K562 (cell line): ENCODE measurements at regions not wholly inside any gene's neighbourhood (a gene's known extent, or its start where the extent isn't known, plus 50 kb on each side); places are given as distances from the start of the nearest gene placed in this dataset.

ENCODE experiments used
- ATAC-seq: fragments of 200-7000 bp; cut with Tn5 transposase; 3 replicates; pipeline ENCODE4 v1.9.1; 2020; ENCODE audit warnings: moderate library complexity
- BruUV-seq: library from RNA; stranded (reverse); fragments of 400-500 nt; replicated peaks from 2 replicates; lab custom pipeline; 2021; lab: Mats Ljungman, UMichigan
- CTCF ChIA-PET: fragments of 300-600 bp; formaldehyde crosslinking; extraction: SDS; loops from one replicate; lab custom pipeline; 2021; ENCODE audit warnings: low intra/inter-chr PET ratio; lab: Yijun Ruan, JAX
- POLR2A ChIA-PET: fragments of 300-600, 350-650 bp; sonication (Branson Sonifier 250); formaldehyde crosslinking; extraction: SDS; loops from one replicate; lab custom pipeline; 2021; ENCODE audit warnings: antibody characterized with exemption, inconsistent platforms; lab: Yijun Ruan, JAX
- DNase-seq, 4 experiments: peaks; one replicate each; pipeline versions ENCODE4 v3.0.0 to v3.0.0-alpha.2; 2011 to 2018; ENCODE audit warnings: low spot score in 3 of 4, mixed read lengths in 3 of 4; ENCODE audit errors: extremely low read depth in 1 of 4
- FAIRE-seq: peaks from 2 replicates; lab custom pipeline; 2011; peaks lifted over from hg19 to GRCh38; lab: Jason Lieb, UNC
- H2AFZ ChIP-seq: 2 replicates; pipeline ENCODE4 v1.6.0; 2011; ENCODE audit warnings: low read depth, low read length, control low read depth, inconsistent platforms
- H3K27ac ChIP-seq: fragments of 200-600 bp; 3 replicates; pipeline ENCODE4 v1.8.0; 2011; ENCODE audit warnings: low read depth, mild to moderate bottlenecking, control low read depth, inconsistent platforms, low read length, moderate library complexity, mixed read lengths; ENCODE audit errors: extremely low read depth
- H3K27me3 ChIP-seq, 2 experiments: fragments of 300-600 bp in 1 of 2; 2 replicates in 1 of 2; 3 replicates in 1 of 2; pipeline versions ENCODE4 v1.6.0 to v1.8.0; 2011; ENCODE audit warnings: inconsistent platforms in 2 of 2, low read length in 2 of 2, mild to moderate bottlenecking in 1 of 2, mixed read lengths in 1 of 2, moderate library complexity in 1 of 2; ENCODE audit not compliant: control insufficient read depth in 2 of 2, insufficient read depth in 2 of 2
- H3K36me3 ChIP-seq: fragments of 300-600 bp; 3 replicates; pipeline ENCODE4 v1.8.0; 2011; ENCODE audit warnings: mild to moderate bottlenecking, low read length, inconsistent platforms; ENCODE audit not compliant: control insufficient read depth, insufficient read depth
- H3K4me1 ChIP-seq, 2 experiments: fragments of 200-600 bp in 1 of 2; replicated peaks in 1 of 2; 2 replicates in 1 of 2; 3 replicates in 1 of 2; pipeline versions ENCODE4 v1.5.1 to v1.8.0; 2011; ENCODE audit warnings: inconsistent platforms in 2 of 2, low read length in 2 of 2, mild to moderate bottlenecking in 1 of 2, mixed read lengths in 1 of 2, moderate library complexity in 1 of 2; ENCODE audit not compliant: control insufficient read depth in 2 of 2, insufficient read depth in 2 of 2
- H3K4me2 ChIP-seq: 2 replicates; pipeline ENCODE4 v1.6.1; 2011; ENCODE audit warnings: low read length, control low read depth, inconsistent platforms, mixed read lengths; ENCODE audit not compliant: insufficient read depth
- H3K4me3 ChIP-seq: fragments of 200-600 bp; sonication (generic), shearing (Covaris generic); 2 replicates; pipeline ENCODE4 v1.5.1; 2016; ENCODE audit warnings: control low read depth, inconsistent platforms
- H3K79me2 ChIP-seq: fragments of 200-600 bp; 3 replicates; pipeline ENCODE4 v1.8.0; 2011; ENCODE audit warnings: low read length, inconsistent platforms; ENCODE audit not compliant: control insufficient read depth, insufficient read depth
- H3K9ac ChIP-seq, 2 experiments: 2 replicates each; pipeline versions ENCODE4 v1.6.0 to v1.6.1; 2011; ENCODE audit warnings: low read depth in 2 of 2, low read length in 2 of 2, control low read depth in 1 of 2, inconsistent platforms in 1 of 2, mild to moderate bottlenecking in 1 of 2, mixed read lengths in 1 of 2; ENCODE audit not compliant: insufficient read depth in 1 of 2
- H3K9me1 ChIP-seq: one replicate; pipeline ENCODE4 v1.6.0; 2011; ENCODE audit warnings: inconsistent platforms, mild to moderate bottlenecking, low read length, moderate library complexity; ENCODE audit not compliant: control insufficient read depth, insufficient read depth
- H3K9me3 ChIP-seq: replicated peaks from 2 replicates; pipeline ENCODE4 v1.5.1; 2011; ENCODE audit warnings: low read depth, low read length, inconsistent platforms; ENCODE audit not compliant: control insufficient read depth, insufficient read depth
- H4K20me1 ChIP-seq: replicated peaks from 2 replicates; pipeline ENCODE4 v1.6.1; 2011; ENCODE audit warnings: low read length, inconsistent platforms, mixed read lengths; ENCODE audit not compliant: control insufficient read depth, insufficient read depth
- CXXC5 ChIP-seq: fragments of 250-450 bp; sonication (Bioruptor Pico); IDR thresholded peaks from 2 replicates; pipeline ENCODE4 v1.8.0; 2022; ENCODE audit warnings: inconsistent platforms, mild to moderate bottlenecking, moderate library complexity
- NCOA1 ChIP-seq: fragments of 450-650 bp; IDR thresholded peaks from 2 replicates; pipeline ENCODE4 v1.6.1; 2016; ENCODE audit warnings: low read depth
- PHB ChIP-seq: fragments of 250-450 bp; sonication (Bioruptor Pico); IDR thresholded peaks from 2 replicates; pipeline ENCODE4 v1.5.0; 2021
- PML ChIP-seq: IDR thresholded peaks from 2 replicates; pipeline ENCODE4 v1.6.1; 2012; ENCODE audit warnings: low read length, inconsistent platforms
- RUNX1 ChIP-seq: sonication (generic); IDR thresholded peaks from 2 replicates; pipeline ENCODE4 v1.6.1; 2016; ENCODE audit warnings: antibody characterized with exemption, low read depth
- SLC30A9 ChIP-seq: fragments of 250-450 bp; sonication (Bioruptor Pico); IDR thresholded peaks from 2 replicates; pipeline ENCODE4 v1.8.0; 2022; ENCODE audit warnings: mild to moderate bottlenecking, moderate library complexity
- ZNF24 ChIP-seq: fragments of 450-650 bp; IDR thresholded peaks from 2 replicates; pipeline ENCODE4 v1.6.1; 2016
- ZNF589 ChIP-seq: fragments of 200-800 bp; sonication (Bioruptor generic); IDR thresholded peaks from 2 replicates; pipeline ENCODE4 v1.6.1; 2016; ENCODE audit warnings: low read depth, missing genetic modification characterization, missing compliant biosample characterization
- WGBS: fragments of 100-300 bp; shearing (Covaris generic); methylation state at CpG from one replicate; pipeline ENCODE4 v1.1.6; 2016; ENCODE audit warnings: low coverage, mixed read lengths; ENCODE audit not compliant: insufficient coverage; ENCODE audit errors: missing lambda C conversion rate; 5-methylcytosine and 5-hydroxymethylcytosine counted together
- in situ Hi-C: fragments of 300-500 bp; cut with MboI; formaldehyde crosslinking; loops from 4 replicates; pipeline ENCODE4 v1.15.0; 2018; ENCODE audit warnings: inconsistent platforms, mixed read lengths
- intact Hi-C: fragments of 100-400 bp; cut with micrococcal nuclease; formaldehyde crosslinking; loops from 2 replicates; pipeline ENCODE4 v1.14.2; 2022
- TF ChIP-seq, protein P1 (sequence below): sonication (generic); formaldehyde crosslinking; IDR thresholded peaks from 2 replicates; pipeline ENCODE4 v1.8.0; 2023; ENCODE audit warnings: missing genetic modification reagents, mild to moderate bottlenecking, borderline replicate concordance
- TF ChIP-seq, protein P2 (sequence below): fragments of 250-450 bp; sonication (Bioruptor Pico); IDR thresholded peaks from 2 replicates; pipeline ENCODE4 v1.4.0; 2020; ENCODE audit warnings: borderline replicate concordance

DNA sequence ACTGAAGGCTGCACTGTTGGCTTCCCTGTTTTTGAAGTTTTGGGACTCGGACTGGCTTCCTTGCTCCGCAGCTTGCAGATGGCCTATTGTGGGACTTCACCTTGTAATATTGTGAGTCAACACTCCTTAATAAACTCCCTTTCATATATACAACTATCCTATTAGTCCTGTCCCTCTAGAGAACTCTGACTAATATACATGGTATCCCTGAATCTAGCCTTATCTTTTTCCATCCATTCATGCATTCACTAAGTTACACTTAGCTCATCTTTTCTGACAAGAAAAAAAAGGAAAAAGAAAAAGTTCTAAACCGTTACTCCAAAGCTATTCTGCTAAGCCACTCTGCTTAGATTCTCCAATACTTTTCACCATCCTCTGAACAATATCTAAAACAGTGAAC is 1260.2 kb upstream of the PCDH7 start:
- Histone ChIP-seq H3K9me3 (no peaks in the 10 kb centered on the region), H3K9me1 (no peaks in the 10 kb centered on the region), H3K4me1 (no peaks in the 10 kb centered on the region), H3K79me2 (no peaks in the 10 kb centered on the region), H4K20me1 (no peaks in the 10 kb centered on the region), H2AFZ (no peak overlapping the region), H3K27ac (no peak overlapping the region), H3K9ac (no peak overlapping the region), H3K4me2 (no peak overlapping the region), H3K4me3 (no peak overlapping the region), H3K36me3 (no peaks in the 10 kb centered on the region), H3K27me3 (no peaks in the 10 kb centered on the region)
- ChIA-PET POLR2A (no interaction called here), CTCF (no interaction called here)
- TF ChIP-seq PHB (CRISPR knock-in tag) (no peak), ZNF24 (no peak), RUNX1 (no peak)
- DNase-seq (no peak), FAIRE-seq (no peak), ATAC-seq (no peak)
- WGBS: 0% methylated on average over 2 of the region's 3 CpGs
- intact Hi-C loops (no loop called here), in situ Hi-C loops (no loop called here)
- BruUV-seq: no TSS peak

DNA sequence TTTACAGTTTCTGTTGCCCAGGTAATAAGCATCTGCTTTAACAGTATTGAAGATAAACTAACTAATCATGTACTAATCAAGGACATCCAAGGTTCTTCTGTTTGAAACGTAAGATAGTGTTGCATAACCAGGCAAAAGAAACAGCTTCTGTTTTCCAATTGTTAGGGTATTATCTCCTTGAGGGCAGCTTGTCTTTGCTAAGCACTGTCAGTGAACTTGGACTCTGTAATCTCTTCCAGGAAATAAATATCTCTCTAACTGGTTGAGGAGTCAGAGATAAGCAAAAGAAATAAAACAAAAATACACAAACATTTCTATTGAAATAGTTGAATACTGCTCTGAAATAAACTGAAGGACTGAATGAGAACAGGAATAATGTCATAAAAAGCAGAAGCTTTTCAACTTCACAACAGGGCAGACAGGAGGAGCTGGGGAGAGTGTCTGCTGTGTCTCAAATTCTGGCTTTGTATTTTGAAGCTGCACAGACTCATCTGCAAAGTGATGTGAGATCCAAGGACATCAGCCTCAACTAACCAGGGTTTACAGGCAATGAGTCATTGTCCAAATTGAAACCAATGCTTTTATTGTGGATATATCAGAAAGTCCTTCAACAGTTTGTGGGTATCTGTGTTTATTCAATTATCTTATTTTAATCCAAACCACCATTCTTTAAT is 1253.0 kb upstream of the PCDH7 start:
- Histone ChIP-seq H3K4me1 (no peaks in the 10 kb centered on the region), H3K36me3 (no peaks in the 10 kb centered on the region), H3K4me3 (no peak overlapping the region), H3K4me2 (no peak overlapping the region), H3K79me2 (no peaks in the 10 kb centered on the region), H2AFZ (no peak overlapping the region), H3K27me3 (no peaks in the 10 kb centered on the region), H3K9ac (no peak overlapping the region), H3K9me3 (no peaks in the 10 kb centered on the region), H3K9me1 (no peaks in the 10 kb centered on the region), H3K27ac (no peak overlapping the region), H4K20me1 (no peaks in the 10 kb centered on the region)
- ChIA-PET POLR2A (no interaction called here), CTCF (no interaction called here)
- ATAC-seq (no peak), FAIRE-seq (no peak), DNase-seq (no peak)
- intact Hi-C loops: no loop called here
- 0% methylated on average over 1 of the region's 1 CpG for WGBS
- BruUV-seq: no TSS peak
- in situ Hi-C loops: no loop called here
- no peak for TF ChIP-seq CXXC5
- no peak for TF ChIP-seq NCOA1
- TF ChIP-seq ZNF589 (CRISPR knock-in tag): no peak
- no peak for TF ChIP-seq SLC30A9
- TF ChIP-seq, protein P1, sequence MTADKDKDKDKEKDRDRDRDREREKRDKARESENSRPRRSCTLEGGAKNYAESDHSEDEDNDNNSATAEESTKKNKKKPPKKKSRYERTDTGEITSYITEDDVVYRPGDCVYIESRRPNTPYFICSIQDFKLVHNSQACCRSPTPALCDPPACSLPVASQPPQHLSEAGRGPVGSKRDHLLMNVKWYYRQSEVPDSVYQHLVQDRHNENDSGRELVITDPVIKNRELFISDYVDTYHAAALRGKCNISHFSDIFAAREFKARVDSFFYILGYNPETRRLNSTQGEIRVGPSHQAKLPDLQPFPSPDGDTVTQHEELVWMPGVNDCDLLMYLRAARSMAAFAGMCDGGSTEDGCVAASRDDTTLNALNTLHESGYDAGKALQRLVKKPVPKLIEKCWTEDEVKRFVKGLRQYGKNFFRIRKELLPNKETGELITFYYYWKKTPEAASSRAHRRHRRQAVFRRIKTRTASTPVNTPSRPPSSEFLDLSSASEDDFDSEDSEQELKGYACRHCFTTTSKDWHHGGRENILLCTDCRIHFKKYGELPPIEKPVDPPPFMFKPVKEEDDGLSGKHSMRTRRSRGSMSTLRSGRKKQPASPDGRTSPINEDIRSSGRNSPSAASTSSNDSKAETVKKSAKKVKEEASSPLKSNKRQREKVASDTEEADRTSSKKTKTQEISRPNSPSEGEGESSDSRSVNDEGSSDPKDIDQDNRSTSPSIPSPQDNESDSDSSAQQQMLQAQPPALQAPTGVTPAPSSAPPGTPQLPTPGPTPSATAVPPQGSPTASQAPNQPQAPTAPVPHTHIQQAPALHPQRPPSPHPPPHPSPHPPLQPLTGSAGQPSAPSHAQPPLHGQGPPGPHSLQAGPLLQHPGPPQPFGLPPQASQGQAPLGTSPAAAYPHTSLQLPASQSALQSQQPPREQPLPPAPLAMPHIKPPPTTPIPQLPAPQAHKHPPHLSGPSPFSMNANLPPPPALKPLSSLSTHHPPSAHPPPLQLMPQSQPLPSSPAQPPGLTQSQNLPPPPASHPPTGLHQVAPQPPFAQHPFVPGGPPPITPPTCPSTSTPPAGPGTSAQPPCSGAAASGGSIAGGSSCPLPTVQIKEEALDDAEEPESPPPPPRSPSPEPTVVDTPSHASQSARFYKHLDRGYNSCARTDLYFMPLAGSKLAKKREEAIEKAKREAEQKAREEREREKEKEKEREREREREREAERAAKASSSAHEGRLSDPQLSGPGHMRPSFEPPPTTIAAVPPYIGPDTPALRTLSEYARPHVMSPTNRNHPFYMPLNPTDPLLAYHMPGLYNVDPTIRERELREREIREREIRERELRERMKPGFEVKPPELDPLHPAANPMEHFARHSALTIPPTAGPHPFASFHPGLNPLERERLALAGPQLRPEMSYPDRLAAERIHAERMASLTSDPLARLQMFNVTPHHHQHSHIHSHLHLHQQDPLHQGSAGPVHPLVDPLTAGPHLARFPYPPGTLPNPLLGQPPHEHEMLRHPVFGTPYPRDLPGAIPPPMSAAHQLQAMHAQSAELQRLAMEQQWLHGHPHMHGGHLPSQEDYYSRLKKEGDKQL: no peak
- TF ChIP-seq, protein P2, sequence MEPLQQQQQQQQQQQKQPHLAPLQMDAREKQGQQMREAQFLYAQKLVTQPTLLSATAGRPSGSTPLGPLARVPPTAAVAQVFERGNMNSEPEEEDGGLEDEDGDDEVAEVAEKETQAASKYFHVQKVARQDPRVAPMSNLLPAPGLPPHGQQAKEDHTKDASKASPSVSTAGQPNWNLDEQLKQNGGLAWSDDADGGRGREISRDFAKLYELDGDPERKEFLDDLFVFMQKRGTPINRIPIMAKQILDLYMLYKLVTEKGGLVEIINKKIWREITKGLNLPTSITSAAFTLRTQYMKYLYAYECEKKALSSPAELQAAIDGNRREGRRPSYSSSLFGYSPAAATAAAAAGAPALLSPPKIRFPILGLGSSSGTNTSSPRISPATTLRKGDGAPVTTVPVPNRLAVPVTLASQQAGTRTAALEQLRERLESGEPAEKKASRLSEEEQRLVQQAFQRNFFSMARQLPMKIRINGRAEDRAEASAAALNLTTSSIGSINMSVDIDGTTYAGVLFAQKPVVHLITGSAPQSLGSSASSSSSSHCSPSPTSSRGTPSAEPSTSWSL: no peak
- no peak for TF ChIP-seq PML
